Calu3 (cell line): ENCODE measurements at regions not wholly inside any gene's neighbourhood (a gene's known extent, or its start where the extent isn't known, plus 50 kb on each side); places are given as distances from the start of the nearest gene placed in this dataset.

ENCODE experiments used
- BruUV-seq: library from RNA; stranded (reverse); fragments of 400-500 nt; replicated peaks from 2 replicates; lab custom pipeline; 2021; lab: Mats Ljungman, UMichigan
- CTCF ChIA-PET: fragments of 300-600 bp; sonication (Branson Sonifier 250); formaldehyde crosslinking; loops from one replicate; lab custom pipeline; 2022; ENCODE audit warnings: antibody characterized with exemption; lab: Charles Lee
- DNase-seq: peaks from one replicate; pipeline ENCODE4 v3.0.0; 2022
- H3K27ac Mint-ChIP-seq: one replicate; pipeline ENCODE4 v1.8.0; 2022; ENCODE audit warnings: mixed read lengths; ENCODE audit not compliant: unreplicated experiment
- H3K27me3 Mint-ChIP-seq: one replicate; pipeline ENCODE4 v1.8.0; 2022; ENCODE audit warnings: mixed read lengths; ENCODE audit not compliant: unreplicated experiment
- H3K36me3 Mint-ChIP-seq: one replicate; pipeline ENCODE4 v1.8.0; 2022; ENCODE audit warnings: mild to moderate bottlenecking, moderate library complexity, mixed read lengths; ENCODE audit not compliant: insufficient read depth, unreplicated experiment
- H3K4me1 Mint-ChIP-seq: one replicate; pipeline ENCODE4 v1.8.0; 2022; ENCODE audit warnings: mild to moderate bottlenecking, low read depth, mixed read lengths; ENCODE audit not compliant: unreplicated experiment
- H3K4me3 Mint-ChIP-seq: one replicate; pipeline ENCODE4 v1.8.0; 2022; ENCODE audit warnings: mild to moderate bottlenecking, low read depth, moderate library complexity, mixed read lengths; ENCODE audit not compliant: unreplicated experiment
- H3K9me3 Mint-ChIP-seq: one replicate; pipeline ENCODE4 v1.8.0; 2022; ENCODE audit warnings: low read depth, mixed read lengths; ENCODE audit not compliant: unreplicated experiment
- CTCF ChIP-seq: fragments of 200-600 bp; IDR thresholded peaks from one replicate; pipeline ENCODE4 v1.8.0; 2022; ENCODE audit warnings: antibody characterized with exemption; ENCODE audit not compliant: unreplicated experiment
- intact Hi-C: fragments of 100-400 bp; cut with micrococcal nuclease; formaldehyde crosslinking; loops from one replicate; pipeline ENCODE4 v1.10.0; 2022; ENCODE audit not compliant: unreplicated experiment

GRCh38 chr20:54869765-54870164 is 394.4 kb downstream of the DOK5 start:
- no TSS peak for BruUV-seq
- TF ChIP-seq CTCF = no peak
- peaks cover 3% of the 10 kb centered on the region for H3K9me3 Mint-ChIP-seq
- no peaks in the 10 kb centered on the region for H3K27me3 Mint-ChIP-seq
- H3K4me1 Mint-ChIP-seq = no peaks in the 10 kb centered on the region
- H3K4me3 Mint-ChIP-seq = no peak overlapping the region
- no peak for DNase-seq
- CTCF ChIA-PET = no interaction called here
- no peak overlapping the region for H3K27ac Mint-ChIP-seq
- no peaks in the 10 kb centered on the region for H3K36me3 Mint-ChIP-seq
- intact Hi-C loops = no loop called here

GRCh38 chr20:54865273-54865672 is 389.9 kb downstream of the DOK5 start:
- H3K4me1 Mint-ChIP-seq = no peaks in the 10 kb centered on the region
- BruUV-seq = no TSS peak
- no peak for TF ChIP-seq CTCF
- no peaks in the 10 kb centered on the region for H3K36me3 Mint-ChIP-seq
- H3K9me3 Mint-ChIP-seq = no peaks in the 10 kb centered on the region
- CTCF ChIA-PET = no interaction called here
- no peak overlapping the region for H3K27ac Mint-ChIP-seq
- DNase-seq = no peak
- H3K4me3 Mint-ChIP-seq = no peak overlapping the region
- intact Hi-C loops = no loop called here
- peaks cover 12% of the 10 kb centered on the region for H3K27me3 Mint-ChIP-seq

DNA sequence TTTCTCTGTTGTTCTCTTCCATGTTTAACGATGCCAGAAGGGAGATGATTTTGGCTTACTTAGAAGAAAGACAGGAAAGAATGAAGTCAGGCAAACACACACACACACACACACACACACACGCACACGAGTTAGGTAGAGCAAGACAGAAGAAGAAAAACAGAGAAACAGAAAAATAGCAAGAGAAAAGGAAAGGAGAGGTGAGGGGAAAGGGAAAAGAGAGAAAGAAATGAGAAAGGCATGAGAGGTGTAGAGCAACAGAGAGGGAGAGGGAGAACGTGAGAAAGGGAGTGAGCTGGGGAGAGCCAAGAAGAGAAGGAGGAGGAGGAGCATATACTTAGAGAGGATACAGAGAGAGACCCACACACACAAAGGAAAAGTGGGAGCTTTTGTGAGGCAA is 385.3 kb downstream of the DOK5 start:
- no peak for DNase-seq
- CTCF ChIA-PET = no interaction called here
- Mint-ChIP-seq H3K4me1 (no peaks in the 10 kb centered on the region), H3K27ac (no peak overlapping the region), H3K36me3 (no peaks in the 10 kb centered on the region), H3K4me3 (no peak overlapping the region), H3K9me3 (no peaks in the 10 kb centered on the region), H3K27me3 (peaks cover 14% of the 10 kb centered on the region)
- TF ChIP-seq CTCF = no peak
- no TSS peak for BruUV-seq
- intact Hi-C loops = no loop called here

DNA sequence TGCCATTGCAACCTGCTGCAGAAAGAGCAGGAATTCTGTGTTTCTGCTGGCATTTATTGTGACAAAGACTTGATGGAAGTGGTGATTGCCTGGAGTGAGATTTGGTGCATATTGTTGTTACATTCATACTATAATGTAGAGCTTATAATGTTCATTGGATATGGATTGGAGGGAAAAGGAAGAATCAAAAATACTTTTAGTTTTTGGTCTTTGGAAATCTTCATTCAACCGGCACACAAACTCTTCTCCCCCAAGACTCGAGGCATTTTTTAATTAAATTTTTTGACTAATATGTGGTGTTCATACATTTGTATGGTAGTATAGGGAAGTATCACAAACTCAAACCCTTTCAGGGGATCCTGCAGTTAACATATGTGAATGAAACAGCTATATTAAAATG is 380.8 kb downstream of the DOK5 start:
- no TSS peak for BruUV-seq
- H3K4me1 Mint-ChIP-seq = no peaks in the 10 kb centered on the region
- CTCF ChIA-PET = no interaction called here

More for the DNA sequence above, 380.8 kb downstream of the DOK5 start:
- Mint-ChIP-seq H3K9me3 (no peaks in the 10 kb centered on the region), H3K4me3 (no peak overlapping the region), H3K27me3 (peaks cover 25% of the 10 kb centered on the region), H3K27ac (no peak overlapping the region), H3K36me3 (no peaks in the 10 kb centered on the region)
- intact Hi-C loops = no loop called here
- DNase-seq = no peak
- no peak for TF ChIP-seq CTCF
